ENCODE measurements at regions not wholly inside any gene's neighbourhood (a gene's known extent, or its start where the extent isn't known, plus 50 kb on each side); places are given as distances from the start of the nearest gene placed in this dataset.
"Not testable (repeated sequence)": the region's sequence is repeated elsewhere in the genome, so short reads cannot be mapped to it uniquely, and the experiment has no call there.

- H3K36me3 Mint-ChIP-seq; H3K4me3 Mint-ChIP-seq; H3K27ac Mint-ChIP-seq; H3K9me3 Mint-ChIP-seq; intact Hi-C loops (cut with micrococcal nuclease); H3K4me1 Mint-ChIP-seq; H3K9me3 ChIP-seq (ENCODE audit: control insufficient read depth in 2 of 3, low read length in 3 of 3); ATAC-seq; H3K27me3 ChIP-seq (ENCODE audit: control insufficient read depth in 2 of 2, insufficient read depth in 2 of 2, low read length in 2 of 2); H3K4me3 ChIP-seq (ENCODE audit: low read length); H3K27ac ChIP-seq (ENCODE audit: low read depth, low read length); H3K27me3 Mint-ChIP-seq; H3K4me1 ChIP-seq (ENCODE audit: control insufficient read depth in 2 of 2, insufficient read depth in 2 of 2, low read length in 2 of 2); CTCF ChIA-PET; H3K36me3 ChIP-seq (ENCODE audit: control insufficient read depth in 2 of 3, insufficient read depth in 3 of 3, low read length in 3 of 3); DNase-seq; POLR2A ChIA-PET: not testable (repeated sequence)
Measured at GRCh38 chr15:84170029-84170428, 65.5 kb upstream of the GOLGA6L4 start.

GRCh38 chr15:84173231-84173610, 62.4 kb upstream of the GOLGA6L4 start:
- H3K4me1 Mint-ChIP-seq; H3K9me3 Mint-ChIP-seq; H3K9me3 ChIP-seq (ENCODE audit: control insufficient read depth in 2 of 3, low read length in 3 of 3); H3K4me3 ChIP-seq (ENCODE audit: low read length); H3K27me3 ChIP-seq (ENCODE audit: control insufficient read depth in 2 of 2, insufficient read depth in 2 of 2, low read length in 2 of 2); intact Hi-C loops (cut with micrococcal nuclease); H3K27me3 Mint-ChIP-seq; ATAC-seq; H3K36me3 Mint-ChIP-seq; POLR2A ChIA-PET; H3K36me3 ChIP-seq (ENCODE audit: control insufficient read depth in 2 of 3, insufficient read depth in 3 of 3, low read length in 3 of 3); H3K27ac Mint-ChIP-seq; H3K4me3 Mint-ChIP-seq; H3K4me1 ChIP-seq (ENCODE audit: control insufficient read depth in 2 of 2, insufficient read depth in 2 of 2, low read length in 2 of 2); CTCF ChIA-PET; H3K27ac ChIP-seq (ENCODE audit: low read depth, low read length): not testable (repeated sequence)
- peak in 1 of 9 donors; percentile 5 for DNase-seq
